ENCODE measurements at regions not wholly inside any gene's neighbourhood (a gene's known extent, or its start where the extent isn't known, plus 50 kb on each side); places are given as distances from the start of the nearest gene placed in this dataset.

DNA sequence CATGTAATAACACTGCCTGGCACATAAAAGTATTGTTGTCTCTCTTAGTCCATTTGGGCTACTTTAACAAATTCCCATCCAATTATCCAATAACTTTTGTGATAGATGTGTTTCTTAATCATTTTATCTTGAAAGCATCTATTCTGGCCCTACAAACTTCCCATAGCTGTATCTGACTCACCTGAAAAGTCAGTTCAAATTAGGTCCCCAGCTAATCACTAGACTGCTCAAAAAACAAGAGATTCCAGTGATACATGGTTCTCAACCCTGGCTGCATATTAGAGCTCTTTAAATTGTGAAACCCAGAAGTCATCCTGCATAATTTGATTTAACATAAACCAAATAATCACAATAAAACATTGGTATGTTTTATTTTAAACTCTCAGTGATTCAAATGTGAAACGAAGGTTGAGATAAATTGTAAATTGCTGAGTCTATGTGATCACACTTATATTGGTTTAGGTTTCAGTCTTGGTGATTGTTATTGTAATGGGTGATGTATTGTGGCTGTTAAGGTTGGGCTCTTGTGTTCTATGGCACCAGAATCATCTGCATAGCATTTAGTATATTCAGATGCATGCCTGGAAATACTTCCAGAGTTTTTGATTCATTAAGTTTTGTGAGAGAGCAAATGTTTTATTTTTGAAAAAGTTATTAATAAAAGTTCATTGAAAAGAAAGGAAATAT is 268.9 kb upstream of the KCNMB2 start:
- Mint-ChIP-seq H3K36me3 (ENCODE audit: low read depth) (no peaks in the 10 kb centered on the region), H3K9me3 (ENCODE audit: low read depth) (peaks cover 11% of the 10 kb centered on the region), H3K27ac (ENCODE audit: unreplicated experiment) (no peak overlapping the region), H3K4me3 (ENCODE audit: unreplicated experiment) (no peak overlapping the region), H3K4me1 (ENCODE audit: low read depth) (peaks cover 8% of the 10 kb centered on the region), H3K27me3 (ENCODE audit: low read depth) (no peaks in the 10 kb centered on the region)
- no peak for DNase-seq (ENCODE audit: low spot score)
- TF ChIP-seq, protein P1, sequence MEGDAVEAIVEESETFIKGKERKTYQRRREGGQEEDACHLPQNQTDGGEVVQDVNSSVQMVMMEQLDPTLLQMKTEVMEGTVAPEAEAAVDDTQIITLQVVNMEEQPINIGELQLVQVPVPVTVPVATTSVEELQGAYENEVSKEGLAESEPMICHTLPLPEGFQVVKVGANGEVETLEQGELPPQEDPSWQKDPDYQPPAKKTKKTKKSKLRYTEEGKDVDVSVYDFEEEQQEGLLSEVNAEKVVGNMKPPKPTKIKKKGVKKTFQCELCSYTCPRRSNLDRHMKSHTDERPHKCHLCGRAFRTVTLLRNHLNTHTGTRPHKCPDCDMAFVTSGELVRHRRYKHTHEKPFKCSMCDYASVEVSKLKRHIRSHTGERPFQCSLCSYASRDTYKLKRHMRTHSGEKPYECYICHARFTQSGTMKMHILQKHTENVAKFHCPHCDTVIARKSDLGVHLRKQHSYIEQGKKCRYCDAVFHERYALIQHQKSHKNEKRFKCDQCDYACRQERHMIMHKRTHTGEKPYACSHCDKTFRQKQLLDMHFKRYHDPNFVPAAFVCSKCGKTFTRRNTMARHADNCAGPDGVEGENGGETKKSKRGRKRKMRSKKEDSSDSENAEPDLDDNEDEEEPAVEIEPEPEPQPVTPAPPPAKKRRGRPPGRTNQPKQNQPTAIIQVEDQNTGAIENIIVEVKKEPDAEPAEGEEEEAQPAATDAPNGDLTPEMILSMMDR (IDR thresholded peaks at IDR 0.05), result no peak

DNA sequence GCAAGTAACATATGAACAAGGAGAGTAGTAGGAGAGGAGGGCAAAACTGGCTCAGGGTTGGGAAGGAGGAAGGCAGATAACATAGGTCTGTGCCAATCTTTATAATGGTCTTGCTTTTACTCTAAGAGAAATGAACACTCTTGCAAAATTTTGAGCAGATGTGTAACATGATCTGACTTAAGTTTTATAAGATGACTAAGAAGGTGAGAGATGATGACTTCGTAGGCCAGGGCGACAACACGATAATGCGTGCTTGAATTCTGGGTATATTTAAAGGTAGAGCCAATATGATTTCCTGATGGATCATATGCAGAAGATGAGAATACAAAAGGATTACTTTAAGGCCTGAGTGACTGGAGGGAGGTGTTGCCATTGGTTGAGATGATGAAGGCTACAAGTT is 265.4 kb upstream of the KCNMB2 start:
- no peaks in the 10 kb centered on the region for H3K27me3 Mint-ChIP-seq (ENCODE audit: low read depth)
- TF ChIP-seq, protein P1 (IDR thresholded peaks at IDR 0.05), result no peak
- no peaks in the 10 kb centered on the region for H3K36me3 Mint-ChIP-seq (ENCODE audit: low read depth)
- H3K9me3 Mint-ChIP-seq (ENCODE audit: low read depth), result peaks cover 11% of the 10 kb centered on the region
- H3K4me3 Mint-ChIP-seq (ENCODE audit: unreplicated experiment), result no peak overlapping the region
- H3K27ac Mint-ChIP-seq (ENCODE audit: unreplicated experiment), result no peak overlapping the region
- DNase-seq (ENCODE audit: low spot score), result no peak
- H3K4me1 Mint-ChIP-seq (ENCODE audit: low read depth), result no peaks in the 10 kb centered on the region

DNA sequence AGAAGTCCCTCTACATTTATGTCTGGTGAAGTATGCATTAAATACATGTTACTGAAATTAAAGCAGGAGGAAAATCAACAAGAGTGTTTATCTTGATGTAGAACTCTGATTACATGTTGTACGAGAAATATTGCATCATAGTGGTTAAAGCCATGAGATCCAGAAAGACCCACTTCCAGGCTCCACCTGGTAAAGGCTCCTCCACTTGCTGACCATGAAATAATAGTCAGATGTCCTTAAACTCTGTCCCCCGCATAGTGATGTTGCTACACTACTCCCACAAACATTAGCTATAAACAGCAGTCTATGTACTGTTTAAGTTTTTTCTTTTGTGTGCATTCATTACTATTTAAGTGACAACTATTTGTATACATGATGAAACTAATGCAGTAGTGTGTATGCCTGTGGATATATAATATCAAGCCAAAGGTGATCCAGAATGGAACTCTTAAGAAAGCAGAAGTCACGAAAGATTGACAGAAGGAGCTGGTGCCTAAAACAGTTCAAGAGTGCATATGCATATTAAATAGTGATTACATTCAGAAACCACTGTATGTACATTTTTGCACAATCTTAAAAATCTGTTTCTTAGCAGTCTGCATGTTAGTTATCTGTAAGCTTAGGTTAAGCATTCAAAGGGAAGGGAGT is 264.4 kb upstream of the KCNMB2 start:
- Mint-ChIP-seq H3K36me3 (ENCODE audit: low read depth) (no peaks in the 10 kb centered on the region), H3K27me3 (ENCODE audit: low read depth) (no peaks in the 10 kb centered on the region), H3K27ac (ENCODE audit: unreplicated experiment) (no peak overlapping the region), H3K4me1 (ENCODE audit: low read depth) (no peaks in the 10 kb centered on the region), H3K9me3 (ENCODE audit: low read depth) (peaks cover 11% of the 10 kb centered on the region), H3K4me3 (ENCODE audit: unreplicated experiment) (no peak overlapping the region)
- no peak for DNase-seq (ENCODE audit: low spot score)
- TF ChIP-seq, protein P1 (IDR thresholded peaks at IDR 0.05), result no peak

DNA sequence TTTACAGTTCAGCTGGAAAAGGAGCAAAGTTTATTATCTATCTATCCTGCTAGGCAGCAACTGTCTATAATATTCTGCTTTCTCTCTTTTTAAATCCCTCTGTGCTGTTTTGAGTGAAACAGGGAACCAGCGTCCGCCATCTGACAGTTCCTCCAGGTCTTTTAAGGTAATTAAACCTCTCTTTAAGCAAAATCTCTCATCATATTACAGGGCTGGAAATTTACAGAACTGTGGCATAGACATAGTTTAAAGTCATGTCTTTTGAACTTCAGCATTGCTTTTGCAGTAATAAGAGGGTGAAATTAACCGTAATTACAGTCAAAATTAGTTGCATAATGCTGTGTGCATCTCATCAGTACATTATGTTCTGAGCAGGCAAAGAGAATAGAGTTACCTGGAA is 263.4 kb upstream of the KCNMB2 start:
- H3K27me3 Mint-ChIP-seq (ENCODE audit: low read depth), result no peaks in the 10 kb centered on the region
- TF ChIP-seq, protein P1 (IDR thresholded peaks at IDR 0.05), result no peak
- no peak overlapping the region for H3K27ac Mint-ChIP-seq (ENCODE audit: unreplicated experiment)
- H3K36me3 Mint-ChIP-seq (ENCODE audit: low read depth), result no peaks in the 10 kb centered on the region
- H3K4me3 Mint-ChIP-seq (ENCODE audit: unreplicated experiment), result no peak overlapping the region
- no peak for DNase-seq (ENCODE audit: low spot score)
- H3K9me3 Mint-ChIP-seq (ENCODE audit: low read depth), result peaks cover 11% of the 10 kb centered on the region
- H3K4me1 Mint-ChIP-seq (ENCODE audit: low read depth), result peaks cover 6% of the 10 kb centered on the region

DNA sequence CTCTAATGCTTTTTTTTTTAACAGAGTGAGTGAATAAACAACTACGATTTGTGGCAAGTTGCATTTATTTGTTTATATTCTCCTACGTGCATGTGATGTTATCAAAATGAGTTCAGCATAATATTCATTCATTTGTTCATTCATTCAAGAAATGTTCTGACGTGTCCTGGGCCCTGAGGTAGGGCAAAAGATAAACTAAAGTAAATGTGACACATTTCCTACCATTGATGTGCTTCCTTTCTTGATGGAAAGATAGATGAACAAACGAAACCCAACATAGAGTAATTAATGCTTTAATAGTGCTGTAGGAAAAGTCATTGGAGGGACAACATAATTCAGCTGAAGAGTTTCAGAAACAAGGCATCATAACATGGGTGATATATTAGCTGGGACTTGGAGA is 261.5 kb upstream of the KCNMB2 start:
- TF ChIP-seq, protein P1 (IDR thresholded peaks at IDR 0.05), result no peak
- Mint-ChIP-seq H3K27ac (ENCODE audit: unreplicated experiment) (no peak overlapping the region), H3K4me1 (ENCODE audit: low read depth) (peaks cover 15% of the 10 kb centered on the region), H3K9me3 (ENCODE audit: low read depth) (peaks cover 22% of the 10 kb centered on the region), H3K27me3 (ENCODE audit: low read depth) (no peaks in the 10 kb centered on the region), H3K36me3 (ENCODE audit: low read depth) (peaks cover 6% of the 10 kb centered on the region), H3K4me3 (ENCODE audit: unreplicated experiment) (no peak overlapping the region)
- no peak for DNase-seq (ENCODE audit: low spot score)

Data from chondrocyte (in vitro differentiated cells).